ENCODE measurements at regions not wholly inside any gene's neighbourhood (a gene's known extent, or its start where the extent isn't known, plus 50 kb on each side); places are given as distances from the start of the nearest gene placed in this dataset.
"Not testable (repeated sequence)": the region's sequence is repeated elsewhere in the genome, so short reads cannot be mapped to it uniquely, and the experiment has no call there.

DNA sequence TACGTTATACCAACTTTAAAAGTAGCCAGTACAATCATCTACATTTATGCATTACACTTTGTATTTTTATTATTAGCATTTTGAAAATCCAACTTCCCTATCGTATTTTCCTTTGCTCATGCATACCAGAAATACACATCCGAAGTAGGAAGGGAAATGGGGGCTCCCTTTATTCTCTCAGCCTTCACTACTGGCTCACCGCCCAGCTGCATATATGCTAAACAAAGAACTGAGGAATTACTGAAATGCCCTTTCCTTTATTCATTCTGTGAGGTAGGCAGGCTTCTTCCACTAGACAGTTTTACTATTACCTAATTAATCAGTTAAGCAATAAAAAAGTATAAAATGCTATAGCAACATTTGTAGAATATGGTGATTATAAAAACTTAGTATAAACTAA is 291.6 kb downstream of the KLF12 start:
- DNase-seq (ENCODE audit: low read depth) = no peak

- DNase-seq (ENCODE audit: low read depth) = no peak
Measured at GRCh38 chr13:73842184-73842583, 292.0 kb downstream of the KLF12 start.

DNA sequence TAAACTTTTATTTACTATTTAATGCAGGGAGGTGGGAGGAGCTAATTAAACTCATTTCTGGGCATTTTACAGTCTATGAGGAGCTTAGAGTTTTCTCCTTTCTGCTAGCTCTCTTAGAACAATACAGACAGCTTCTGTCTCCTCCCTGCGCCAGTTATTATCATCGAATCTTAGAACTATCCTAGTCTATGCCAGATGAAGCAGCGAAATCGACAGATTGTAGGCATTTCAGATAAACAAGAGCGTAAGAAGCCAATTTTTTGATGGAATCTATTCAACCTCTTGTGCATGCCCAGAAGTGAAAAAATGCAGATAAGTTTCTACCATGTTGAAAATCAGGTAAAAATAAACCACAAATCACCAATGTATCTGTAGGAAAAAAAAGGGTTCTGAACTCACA is 297.1 kb downstream of the KLF12 start:
- DNase-seq (ENCODE audit: low read depth) = no peak

- DNase-seq (ENCODE audit: low read depth) = no peak
Measured at GRCh38 chr13:73835138-73835721, 299.0 kb downstream of the KLF12 start.

DNA sequence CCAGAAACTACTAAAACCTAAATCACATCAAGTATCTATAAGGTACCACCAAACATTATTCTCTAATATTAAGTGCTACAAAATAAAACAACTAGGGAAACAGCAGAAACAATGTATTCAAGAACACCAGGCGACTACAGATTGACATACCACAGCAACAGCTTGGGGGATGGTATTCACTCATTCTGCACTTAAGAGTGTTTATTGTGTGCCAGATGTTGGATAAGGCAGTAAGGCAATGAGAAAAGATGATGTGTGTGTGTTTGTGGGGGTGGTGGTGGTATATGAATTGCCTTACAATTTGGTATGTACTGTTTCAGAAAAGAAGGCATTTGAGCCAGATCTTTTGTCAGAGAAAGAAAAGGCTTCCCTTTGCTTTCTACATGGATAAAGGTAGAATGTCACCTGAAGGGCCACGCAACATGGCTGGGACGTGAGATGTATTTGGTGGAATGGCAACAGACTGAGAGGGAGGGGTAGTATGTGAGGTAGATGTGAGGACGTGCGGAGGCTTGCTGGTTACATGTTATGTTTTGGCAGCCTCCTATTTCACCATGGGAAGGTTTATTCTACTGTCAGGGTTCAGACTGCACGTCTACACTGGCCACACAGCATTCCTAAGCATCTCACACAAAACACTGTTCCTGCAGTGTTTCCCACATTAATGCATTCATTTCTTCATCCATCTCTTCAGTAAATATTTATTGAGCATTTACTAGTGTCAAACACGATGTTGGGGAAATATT is 300.7 kb downstream of the KLF12 start:
- DNase-seq (ENCODE audit: low read depth) = no peak

DNA sequence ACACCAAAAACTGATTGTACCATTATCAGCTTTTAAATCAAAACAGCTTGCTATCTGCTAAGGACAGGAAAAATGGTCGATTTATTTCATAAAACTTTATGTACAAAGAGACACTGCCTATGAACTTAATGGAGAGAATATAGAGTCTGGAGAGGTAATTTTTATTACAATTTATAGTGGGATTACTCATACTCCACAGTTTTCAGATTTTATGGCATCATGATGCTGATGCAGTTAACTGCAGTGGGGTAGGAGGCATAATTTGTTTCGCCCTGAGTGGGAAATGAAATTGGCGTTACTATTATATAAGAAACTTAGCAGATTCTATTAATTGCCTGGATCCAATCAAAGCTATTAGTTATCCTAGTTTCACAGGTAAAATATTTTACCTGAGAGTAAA is 301.4 kb downstream of the KLF12 start:
- DNase-seq (ENCODE audit: low read depth) = no peak

DNA sequence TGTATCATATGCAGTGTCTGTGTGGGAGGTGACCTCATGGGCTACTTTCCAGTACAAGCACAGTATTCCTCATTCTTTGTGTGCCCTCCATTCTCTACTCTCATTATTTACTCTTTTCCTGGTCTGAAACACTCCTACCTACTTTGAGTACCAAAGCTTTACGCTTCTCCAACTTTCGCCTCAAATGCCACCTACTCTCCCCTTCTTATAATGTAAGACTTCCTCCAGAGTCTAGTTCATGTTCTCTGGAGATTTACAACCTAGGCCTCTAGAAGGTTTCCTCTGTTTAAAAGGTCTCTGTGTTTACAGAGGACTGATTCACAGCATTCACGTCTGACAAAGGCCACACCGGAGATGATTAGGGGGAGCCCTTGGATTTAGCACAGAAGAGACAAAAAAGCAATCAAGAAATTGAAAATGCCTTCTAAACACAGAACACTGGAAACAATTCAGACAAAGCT is 302.0 kb downstream of the KLF12 start:
- DNase-seq (ENCODE audit: low read depth) = no peak

DNA sequence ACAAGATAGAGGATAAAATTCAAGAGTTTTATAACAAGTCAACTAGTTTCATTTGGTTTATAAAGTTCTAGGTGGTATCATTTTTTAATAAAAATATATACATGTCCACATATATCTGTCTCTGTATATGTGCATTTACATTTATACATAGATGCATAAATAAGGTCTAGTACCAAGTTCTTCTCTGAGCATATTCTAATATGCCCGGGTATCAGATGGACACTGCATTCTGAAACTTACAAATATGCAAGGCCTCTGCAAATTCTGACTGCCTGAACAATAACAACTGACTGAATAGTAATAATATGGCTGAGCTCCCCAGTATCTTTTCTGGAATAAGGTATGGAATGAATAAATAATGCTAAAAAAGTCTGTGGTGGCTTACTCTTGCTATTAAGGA is 304.8 kb downstream of the KLF12 start:
- DNase-seq (ENCODE audit: low read depth) = no peak

GRCh38 chr13:73828811-73829210 is 305.4 kb downstream of the KLF12 start:
- DNase-seq (ENCODE audit: low read depth) = no peak

DNA sequence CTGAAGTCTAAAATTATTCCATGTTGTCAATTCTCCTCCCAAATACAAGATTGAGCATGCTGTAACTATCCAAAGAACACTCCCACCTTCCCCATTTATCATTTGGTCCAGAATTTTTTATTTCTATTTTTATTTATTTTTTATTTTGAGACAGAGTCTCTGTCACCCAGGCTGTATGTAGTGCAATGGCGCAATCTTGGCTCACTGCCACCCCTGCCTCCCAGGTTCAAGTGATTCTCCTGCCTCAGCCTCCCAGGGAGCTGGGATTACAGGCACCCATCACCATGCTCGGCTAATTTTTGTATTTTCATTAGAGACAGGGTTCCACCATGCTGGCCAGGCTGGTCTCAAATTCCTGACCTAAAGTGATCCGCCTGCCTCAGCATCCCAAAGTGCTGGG is 306.8 kb downstream of the KLF12 start:
- DNase-seq (ENCODE audit: low read depth) = no peak

- no peak for DNase-seq (ENCODE audit: low read depth)
Measured at GRCh38 chr13:73825143-73825542, 309.1 kb downstream of the KLF12 start.

DNA sequence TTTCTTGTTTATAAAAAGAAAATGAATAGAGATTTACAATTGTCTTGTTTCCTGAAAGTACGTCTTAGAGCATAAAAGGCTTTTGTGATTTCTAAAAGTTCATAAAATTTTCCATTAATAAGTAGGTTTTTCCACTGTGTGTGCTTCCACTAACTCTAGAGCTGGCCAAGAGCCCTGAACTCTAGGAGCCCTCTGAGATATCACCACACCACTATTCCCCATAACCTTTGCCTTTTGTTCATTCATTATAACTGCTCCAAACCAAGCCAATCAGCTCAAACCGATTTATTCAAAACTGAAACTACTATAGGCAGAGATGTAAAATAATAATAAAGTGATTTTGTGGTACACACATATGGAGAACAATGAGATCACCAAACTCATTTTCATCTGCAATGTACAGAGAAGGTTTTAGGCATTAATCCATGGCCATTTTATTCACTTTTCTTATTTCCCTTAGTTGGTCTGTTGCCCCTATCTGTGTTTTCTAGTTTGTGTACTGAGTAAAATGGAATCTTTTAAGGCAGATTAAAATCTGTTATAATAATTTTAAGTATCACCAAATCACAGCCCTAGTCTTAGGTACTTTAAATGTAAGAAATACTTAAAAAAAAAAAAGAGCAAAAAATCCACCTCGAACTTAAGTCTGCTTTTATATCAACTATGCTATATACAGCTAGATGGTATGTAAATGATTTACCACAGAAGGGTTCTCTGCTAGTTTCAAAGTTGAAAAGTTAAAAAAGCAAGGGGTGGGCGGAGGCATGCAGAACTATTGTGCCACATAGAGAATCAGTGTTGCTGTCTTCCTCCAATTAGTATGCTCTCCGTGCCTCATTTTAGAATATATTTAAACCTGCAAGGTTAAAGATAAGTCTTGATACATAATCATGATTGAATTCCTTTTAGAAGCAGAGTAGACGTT is 311.3 kb downstream of the KLF12 start:
- no peak for DNase-seq (ENCODE audit: low read depth)

- DNase-seq (ENCODE audit: low read depth) = no peak
Measured at GRCh38 chr13:73820688-73821087, 313.5 kb downstream of the KLF12 start.

DNA sequence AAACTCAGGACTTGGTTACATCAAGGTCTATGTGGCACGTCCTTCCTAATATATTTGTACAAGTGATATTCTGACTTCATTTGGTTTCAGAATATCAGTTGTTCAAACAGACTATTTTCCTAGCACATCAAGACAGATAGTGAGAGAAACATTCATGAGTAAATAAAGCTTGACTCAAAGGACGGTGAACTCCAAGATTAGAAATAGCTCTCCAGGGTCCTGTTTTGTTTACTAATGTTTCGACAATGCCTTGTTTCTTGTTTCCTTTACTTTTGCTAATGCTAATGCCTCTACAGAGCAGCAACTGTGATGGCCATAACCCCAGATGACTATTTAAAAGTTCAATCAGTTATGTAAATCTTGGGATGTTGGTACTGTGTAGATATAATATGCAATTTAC is 313.9 kb downstream of the KLF12 start:
- no peak for DNase-seq (ENCODE audit: low read depth)

- DNase-seq (ENCODE audit: low read depth) = no peak
Measured at GRCh38 chr13:73819711-73820110, 314.5 kb downstream of the KLF12 start.

- no peak for DNase-seq (ENCODE audit: low read depth)
Measured at GRCh38 chr13:73816702-73817101, 317.5 kb downstream of the KLF12 start.

DNA sequence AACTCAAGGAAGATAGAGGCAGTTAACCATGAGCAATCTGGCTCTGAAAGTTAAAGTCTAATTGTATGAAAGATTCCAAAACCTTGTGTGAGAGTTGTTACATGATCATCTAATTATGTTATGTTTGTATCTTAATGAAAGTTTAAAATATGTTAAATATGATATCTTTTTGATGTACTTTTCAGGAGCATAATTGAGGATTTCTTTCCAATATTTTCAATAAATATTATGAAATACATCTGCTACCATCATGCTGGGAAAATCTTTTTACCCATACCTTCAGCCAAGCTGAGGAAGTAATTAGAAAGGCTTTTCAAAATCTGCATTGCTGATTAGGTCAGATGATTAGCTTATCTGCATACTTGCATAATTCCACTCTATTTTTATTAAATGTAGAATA is 318.4 kb downstream of the KLF12 start:
- DNase-seq (ENCODE audit: low read depth) = no peak

- DNase-seq (ENCODE audit: low read depth) = no peak
Measured at GRCh38 chr13:73810647-73811046, 323.6 kb downstream of the KLF12 start.

DNA sequence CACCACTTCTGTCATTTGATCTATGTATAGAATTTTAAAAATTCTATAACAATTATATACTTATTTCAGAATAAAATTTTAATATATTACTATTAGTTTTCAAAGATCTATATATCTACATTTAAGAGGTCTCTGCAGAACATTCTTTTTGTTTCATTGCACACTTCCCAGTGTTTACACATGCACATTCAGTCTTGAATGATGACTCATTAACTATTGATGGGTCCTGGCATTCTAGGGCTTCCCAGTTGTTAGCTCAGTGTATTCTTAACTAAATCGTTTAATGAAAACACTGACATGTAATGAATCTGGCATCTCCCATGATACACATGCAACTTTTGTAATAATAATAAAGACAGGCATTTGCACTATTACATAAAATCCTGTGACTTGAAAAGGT is 324.6 kb downstream of the KLF12 start:
- DNase-seq (ENCODE audit: low read depth) = no peak

DNA sequence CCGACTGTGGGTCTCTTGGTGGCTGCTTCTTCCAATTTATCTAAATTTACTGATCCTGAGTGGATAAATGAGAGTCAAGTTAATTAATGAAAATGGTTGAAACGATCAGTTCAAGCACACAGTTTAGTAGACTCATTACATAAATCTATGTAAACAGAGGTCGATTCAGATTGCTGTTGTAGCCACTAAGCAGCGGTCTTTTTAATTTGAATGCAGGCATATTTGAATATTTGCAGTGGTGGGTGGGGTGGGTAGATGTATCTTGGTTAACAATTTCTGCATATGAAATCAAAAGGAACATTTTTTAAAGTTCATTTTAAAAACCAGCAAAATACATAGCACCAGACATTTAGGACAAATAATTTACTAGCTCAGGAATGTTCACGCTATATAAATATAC is 325.9 kb downstream of the KLF12 start:
- DNase-seq (ENCODE audit: low read depth) = no peak

DNA sequence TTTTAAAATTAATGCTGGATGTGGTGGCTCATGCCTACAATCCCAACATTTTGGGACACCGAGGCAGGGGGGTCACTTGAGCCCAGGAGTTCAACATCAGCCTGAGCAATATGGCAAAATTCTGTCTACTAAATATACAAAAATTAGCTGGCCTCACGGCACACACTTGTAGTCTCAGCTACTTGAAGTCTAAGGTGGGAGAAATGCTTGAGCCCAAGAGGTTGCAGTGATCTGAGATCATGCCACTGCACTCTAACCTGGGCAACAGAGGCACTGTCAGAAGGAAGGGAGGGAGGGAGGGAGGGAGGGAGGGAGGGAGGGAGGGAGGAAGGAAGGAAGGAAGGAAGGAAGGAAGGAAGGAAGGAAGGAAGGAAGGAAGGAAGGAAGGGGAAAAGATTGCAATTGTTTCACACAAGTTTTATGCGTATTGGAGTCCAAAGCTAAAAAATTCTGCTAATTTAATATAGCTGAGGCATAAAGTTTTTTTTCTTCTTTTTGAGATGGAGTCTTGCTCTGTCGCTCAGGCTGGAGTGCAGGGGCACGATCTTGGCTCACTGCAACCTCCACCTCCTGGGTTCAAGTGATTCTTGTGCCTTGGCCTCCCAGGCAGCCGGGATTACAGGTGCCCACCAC is 328.8 kb downstream of the KLF12 start:
- DNase-seq (ENCODE audit: low read depth) = not testable (repeated sequence)

GRCh38 chr13:73803997-73804396 is 330.2 kb downstream of the KLF12 start:
- no peak for DNase-seq (ENCODE audit: low read depth)
